ENCODE measurements at regions not wholly inside any gene's neighbourhood (a gene's known extent, or its start where the extent isn't known, plus 50 kb on each side); places are given as distances from the start of the nearest gene placed in this dataset.

- DNase-seq = no peak
Measured at GRCh38 chr9:119043996-119044395, 325.2 kb downstream of the BRINP1 start.

GRCh38 chr9:119044806-119045205, 324.4 kb downstream of the BRINP1 start:
- no peak for DNase-seq

GRCh38 chr9:119047513-119048307, 321.5 kb downstream of the BRINP1 start:
- DNase-seq = no peak

GRCh38 chr9:119050281-119050680, 319.0 kb downstream of the BRINP1 start:
- DNase-seq = no peak

- no peak for DNase-seq
Measured at GRCh38 chr9:119052339-119053030, 316.8 kb downstream of the BRINP1 start.

GRCh38 chr9:119053070-119053469, 316.2 kb downstream of the BRINP1 start:
- no peak for DNase-seq

- no peak for DNase-seq
Measured at GRCh38 chr9:119060629-119061385, 308.4 kb downstream of the BRINP1 start.

- DNase-seq = no peak
Measured at GRCh38 chr9:119071636-119072035, 297.6 kb downstream of the BRINP1 start.

GRCh38 chr9:119074017-119074416, 295.2 kb downstream of the BRINP1 start:
- no peak for DNase-seq

- no peak for DNase-seq
Measured at GRCh38 chr9:119078015-119078414, 291.2 kb downstream of the BRINP1 start.

- DNase-seq = no peak
Measured at GRCh38 chr9:119083673-119084072, 285.6 kb downstream of the BRINP1 start.

GRCh38 chr9:119086590-119086989, 282.6 kb downstream of the BRINP1 start:
- DNase-seq = no peak

GRCh38 chr9:119088002-119088547, 281.2 kb downstream of the BRINP1 start:
- DNase-seq = no peak

- DNase-seq = no peak
Measured at GRCh38 chr9:119091074-119091473, 278.2 kb downstream of the BRINP1 start.

- DNase-seq = no peak
Measured at GRCh38 chr9:119092125-119092524, 277.1 kb downstream of the BRINP1 start.

GRCh38 chr9:119094086-119094485, 275.1 kb downstream of the BRINP1 start:
- DNase-seq = no peak

- DNase-seq = no peak
Measured at GRCh38 chr9:119095072-119095471, 274.2 kb downstream of the BRINP1 start.

- no peak for DNase-seq
Measured at GRCh38 chr9:119101048-119101447, 268.2 kb downstream of the BRINP1 start.

- no peak for DNase-seq
Measured at GRCh38 chr9:119114681-119115080, 254.6 kb downstream of the BRINP1 start.

Measured in CD4-positive, alpha-beta T cell treated with Interleukin-4 for 4 hours (primary cell).